GM18498 (cell line): ENCODE measurements at regions not wholly inside any gene's neighbourhood (a gene's known extent, or its start where the extent isn't known, plus 50 kb on each side); places are given as distances from the start of the nearest gene placed in this dataset.
A peak's percentile ranks its signal among the peaks of the same experiment; 100 is the strongest.
"Not testable (repeated sequence)": the region's sequence is repeated elsewhere in the genome, so short reads cannot be mapped to it uniquely, and the experiment has no call there.

Experiments
- ATAC-seq: cut with Tn5 transposase; IDR thresholded peaks from one replicate; pipeline ENCODE4 v1.9.1; 2021; ENCODE audit warnings: mild to moderate bottlenecking, moderate library complexity; ENCODE audit not compliant: unreplicated experiment

DNA sequence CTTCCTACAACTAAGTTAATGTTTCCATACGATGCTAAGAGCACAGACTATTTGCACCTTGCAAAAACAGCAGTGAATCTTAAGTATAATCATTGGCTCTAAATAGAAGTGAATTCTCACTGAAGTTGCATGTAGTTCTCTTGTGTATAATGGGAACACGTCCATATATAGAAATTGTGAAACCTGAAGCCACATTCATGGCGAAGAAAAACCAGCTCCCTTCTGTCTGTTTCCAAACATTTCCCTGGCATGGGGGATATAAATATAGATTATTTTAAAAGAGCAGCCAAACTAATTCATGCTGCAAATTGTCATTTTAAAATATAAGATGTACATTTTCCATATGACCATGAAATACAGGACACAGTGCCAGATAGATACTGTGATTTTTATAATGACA lies 71.1 kb downstream of the TRAM1L1 start:
- no peak for ATAC-seq

DNA sequence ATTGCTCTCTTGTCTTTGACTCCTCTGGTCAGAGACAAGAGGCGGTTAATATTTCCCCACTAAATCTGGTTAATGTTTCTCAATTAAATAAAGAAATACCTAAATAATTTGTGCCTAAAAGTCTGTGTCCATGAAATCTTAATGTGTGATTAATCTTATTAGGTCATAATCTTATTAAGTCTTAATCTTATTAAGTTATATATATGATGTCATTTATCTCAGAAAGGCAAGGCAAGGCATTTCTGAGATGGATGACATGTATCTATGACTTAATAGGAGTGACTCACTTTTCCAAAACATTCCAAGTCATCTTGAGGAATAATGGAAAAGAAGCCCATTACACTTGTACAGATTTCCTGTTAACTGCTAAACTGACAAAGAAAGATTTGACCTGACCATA lies 74.7 kb downstream of the TRAM1L1 start:
- no peak for ATAC-seq

DNA sequence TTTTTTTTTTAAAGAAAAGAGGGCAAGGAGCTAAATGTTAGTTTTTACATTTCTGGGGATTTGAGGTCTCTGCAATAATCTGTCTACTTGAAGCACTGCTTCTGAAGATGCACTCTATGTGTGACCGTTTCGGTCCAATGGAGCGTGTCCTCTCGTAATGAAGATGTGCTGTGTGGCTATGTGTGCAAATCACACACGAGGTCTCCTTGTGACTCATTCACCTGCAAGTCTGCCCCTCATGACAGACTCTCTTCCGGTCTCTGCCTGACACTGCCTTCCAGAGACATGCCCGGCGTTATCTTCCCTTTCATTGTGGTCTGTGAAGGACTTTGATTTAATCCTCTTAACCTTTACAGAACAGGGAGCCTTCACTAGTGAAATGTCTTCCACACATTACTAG lies 84.3 kb downstream of the TRAM1L1 start:
- peak; percentile 68 for ATAC-seq

DNA sequence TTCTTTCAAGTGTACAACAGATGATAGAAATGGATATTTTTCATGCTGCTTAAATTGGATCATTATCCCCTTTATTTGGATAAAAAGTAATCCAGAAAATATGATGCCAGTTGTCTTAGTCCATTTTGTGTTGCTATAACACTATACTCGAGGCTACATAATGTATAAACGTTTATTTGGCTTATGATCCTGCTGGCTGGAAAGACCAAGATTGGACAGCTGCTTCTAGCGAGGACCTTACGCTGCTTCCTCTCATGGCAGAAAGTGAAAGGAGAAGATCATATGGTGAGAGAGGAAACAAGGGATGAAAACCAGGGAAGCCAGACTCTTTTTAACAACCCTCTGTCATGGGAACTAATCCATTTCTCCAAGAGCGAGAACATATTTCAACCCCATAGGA lies 102.7 kb downstream of the TRAM1L1 start:
- no peak for ATAC-seq

DNA sequence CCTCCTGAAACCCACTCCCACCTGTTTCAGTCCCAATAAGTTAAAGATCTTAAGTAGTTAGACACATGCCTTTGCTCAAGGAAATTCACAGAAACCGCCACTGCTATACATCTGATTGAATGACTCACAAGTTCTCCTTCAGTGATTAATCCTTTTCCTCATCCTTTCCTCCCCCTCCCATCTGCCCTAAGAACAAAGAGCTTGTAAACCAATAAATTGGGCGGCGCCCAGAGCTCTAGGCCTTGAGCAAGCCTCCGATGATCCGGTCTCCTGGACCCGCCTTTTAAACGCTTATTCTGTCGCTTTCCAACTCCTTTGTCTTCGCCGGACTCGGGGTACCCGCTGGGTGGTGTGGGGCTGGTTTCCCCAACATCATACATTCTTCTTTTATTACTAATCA lies 104.9 kb downstream of the TRAM1L1 start:
- ATAC-seq: not testable (repeated sequence)

DNA sequence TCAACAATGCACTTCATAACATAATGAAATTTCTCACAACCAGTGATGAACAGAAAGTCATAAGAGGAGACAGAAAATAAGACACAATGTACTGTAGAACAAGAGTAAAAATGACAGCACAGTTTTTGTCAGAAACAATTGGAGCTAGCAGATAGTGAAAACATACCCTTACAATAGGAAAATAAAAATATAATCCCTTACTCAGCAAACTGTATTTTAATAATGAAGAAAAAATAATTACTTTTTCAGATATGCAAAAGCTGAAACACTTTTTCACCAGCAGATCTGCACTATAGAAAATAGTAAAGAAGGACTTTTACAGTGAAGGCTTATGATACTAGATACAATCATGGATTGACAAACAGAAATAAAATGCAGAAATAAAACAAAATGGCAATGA lies 126.3 kb downstream of the TRAM1L1 start:
- ATAC-seq: no peak

DNA sequence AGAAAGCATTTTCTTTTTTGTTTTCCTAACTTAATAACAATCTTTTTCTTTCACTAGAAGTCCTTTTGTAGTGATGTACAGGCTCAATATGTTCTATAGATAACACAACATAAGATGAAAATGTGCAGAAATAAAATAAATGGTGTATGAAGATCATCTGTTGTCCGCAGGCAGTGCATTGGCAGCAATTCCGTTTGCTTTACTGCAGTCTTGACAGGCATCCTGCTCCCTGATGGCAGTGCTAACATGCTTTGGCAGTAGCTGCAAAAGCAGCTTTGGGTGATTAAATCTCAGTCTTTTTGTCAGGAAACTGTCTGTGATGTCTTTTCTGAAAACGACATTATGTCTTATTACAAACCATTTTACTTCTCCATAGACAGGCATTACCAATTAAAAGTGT lies 131.4 kb downstream of the TRAM1L1 start:
- no peak for ATAC-seq

DNA sequence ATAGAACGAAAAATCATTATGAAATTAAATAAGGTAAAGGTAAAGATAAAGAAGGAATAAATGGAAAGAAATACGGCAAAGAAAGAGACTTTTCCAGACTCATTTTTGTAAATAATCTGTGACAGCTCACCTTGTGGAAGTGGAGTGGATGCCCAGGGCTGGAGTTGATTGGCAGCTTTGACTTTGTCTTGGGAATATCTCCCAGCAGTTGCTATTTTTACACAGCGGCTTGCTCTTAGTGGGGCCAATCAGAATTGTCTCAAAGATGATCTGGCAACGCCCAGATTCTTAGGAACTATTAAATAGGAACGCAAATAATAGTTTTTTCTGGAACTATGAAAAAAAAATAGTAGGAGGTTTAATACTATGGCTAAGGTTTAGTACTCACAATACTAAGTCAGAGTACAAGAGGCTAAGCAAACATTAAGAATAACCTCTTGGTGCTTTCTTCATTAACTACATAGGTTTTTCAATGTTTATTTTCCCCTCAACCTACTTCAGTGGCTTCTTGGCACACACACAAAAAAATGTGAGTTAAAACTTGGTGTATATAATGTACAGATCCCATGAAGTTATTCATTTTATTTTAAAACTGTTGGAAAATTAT lies 132.7 kb downstream of the TRAM1L1 start:
- no peak for ATAC-seq

DNA sequence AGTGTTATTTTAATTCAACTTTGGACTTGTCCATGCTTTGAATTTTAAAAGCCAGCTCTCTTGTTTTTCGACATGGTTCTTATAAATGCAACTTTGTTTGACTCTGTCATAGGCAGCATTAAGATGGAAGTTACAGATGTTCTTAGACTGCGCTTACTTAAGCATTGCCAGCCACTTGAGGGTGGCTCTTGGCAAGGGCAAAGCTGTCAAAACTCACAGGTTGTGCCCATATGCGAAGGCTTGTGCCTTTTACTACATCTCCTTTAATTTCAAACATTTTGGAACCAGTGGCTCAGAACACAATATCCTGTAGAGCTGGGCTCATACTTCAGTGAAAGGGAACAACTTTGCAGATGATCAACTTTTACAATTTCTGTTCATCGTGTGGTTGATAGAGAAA lies 135.5 kb downstream of the TRAM1L1 start:
- ATAC-seq: no peak

DNA sequence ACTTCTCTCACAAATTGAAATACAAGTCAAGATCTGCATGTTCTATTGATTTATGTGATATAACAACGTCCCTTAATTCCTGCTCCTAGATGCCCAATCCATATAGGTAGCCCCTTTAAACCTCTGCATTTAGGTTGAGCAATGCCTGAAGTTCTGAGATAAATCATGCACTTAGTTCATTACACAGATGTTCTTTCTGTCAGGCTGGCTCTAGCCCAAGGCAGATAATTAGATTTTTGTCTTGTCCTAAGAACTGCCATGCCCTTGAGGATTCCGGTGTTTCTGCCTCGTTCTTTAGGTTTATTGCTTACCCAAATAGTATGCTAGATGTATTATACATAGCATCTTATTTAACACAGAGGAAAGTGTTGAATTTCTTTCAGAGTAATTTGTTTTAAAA lies 143.1 kb downstream of the TRAM1L1 start:
- no peak for ATAC-seq

DNA sequence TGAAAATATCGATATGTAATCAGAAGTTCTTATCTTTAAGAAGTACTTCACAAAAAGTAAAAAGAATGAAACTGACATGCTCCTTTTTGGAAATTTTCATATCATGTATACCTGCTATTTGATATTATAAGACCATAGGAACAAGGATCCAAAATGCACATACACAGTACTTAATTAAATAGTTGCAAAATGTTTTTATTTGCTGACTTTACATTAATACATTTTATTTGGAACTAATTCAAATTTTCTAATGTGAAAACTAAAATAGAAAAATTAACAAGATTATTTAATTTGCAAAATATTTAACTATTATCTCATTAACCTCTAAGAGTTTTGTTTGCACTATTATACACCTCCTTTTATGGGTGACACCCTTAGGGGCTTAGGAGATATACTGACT lies 155.0 kb downstream of the TRAM1L1 start:
- ATAC-seq: no peak

DNA sequence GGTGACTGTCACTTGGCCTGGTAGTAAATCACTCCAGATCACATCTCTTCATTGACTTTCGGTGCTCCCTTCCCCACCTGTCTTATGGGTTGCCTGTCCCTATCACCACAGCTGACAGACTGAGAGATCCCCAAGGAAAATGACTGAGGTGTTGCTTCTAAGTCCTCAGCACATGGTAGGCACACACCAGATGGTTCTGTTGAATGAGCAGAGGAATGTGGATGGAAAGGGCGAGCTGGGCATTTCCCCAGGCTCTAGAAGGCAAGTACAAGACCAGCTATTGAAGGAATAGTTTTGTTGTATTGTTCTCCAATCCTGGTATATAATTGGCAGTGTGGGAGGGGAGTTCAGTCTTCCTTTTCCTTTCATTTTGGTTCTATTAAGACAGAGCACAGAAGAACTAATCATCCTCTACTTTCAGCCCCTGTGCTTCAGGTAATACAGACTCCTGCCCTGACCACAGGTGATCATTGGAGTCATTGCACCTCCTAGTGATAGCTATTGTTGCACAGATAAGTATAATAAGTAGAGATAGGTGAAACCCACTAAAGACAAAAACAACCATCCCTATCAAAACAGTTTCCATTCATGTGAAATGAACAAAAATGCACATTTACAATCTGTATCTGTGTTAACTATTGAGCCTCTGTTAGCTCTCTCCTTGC lies 158.6 kb downstream of the TRAM1L1 start:
- ATAC-seq: no peak

DNA sequence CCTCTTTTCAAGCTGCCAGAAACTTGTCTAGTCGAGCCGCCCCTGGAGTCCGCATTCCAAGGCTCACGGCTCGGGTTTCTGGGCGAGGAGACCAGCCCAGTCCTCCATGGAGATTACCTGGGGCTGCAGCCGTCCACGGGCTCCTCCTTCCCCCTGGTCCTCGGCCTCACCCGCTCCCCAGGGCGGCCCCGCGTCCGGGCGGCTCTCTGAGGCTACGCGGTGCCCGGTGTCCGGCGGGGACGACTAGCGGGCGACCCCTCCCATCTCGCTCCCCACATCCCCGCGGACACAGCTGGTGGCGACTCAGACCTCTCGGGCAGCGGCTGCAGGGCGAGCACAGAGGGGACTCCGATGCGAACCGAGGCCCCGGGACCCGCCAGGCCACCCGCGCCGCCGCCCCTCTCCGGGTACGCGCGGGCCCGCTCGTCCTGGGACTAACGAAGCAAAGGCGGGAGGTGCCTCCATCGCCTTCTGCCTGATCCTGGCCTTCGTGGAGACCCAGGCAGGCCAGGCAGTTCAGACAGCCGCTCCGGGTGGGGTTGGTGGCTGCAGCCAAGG lies 159.4 kb downstream of the TRAM1L1 start:
- ATAC-seq: no peak

DNA sequence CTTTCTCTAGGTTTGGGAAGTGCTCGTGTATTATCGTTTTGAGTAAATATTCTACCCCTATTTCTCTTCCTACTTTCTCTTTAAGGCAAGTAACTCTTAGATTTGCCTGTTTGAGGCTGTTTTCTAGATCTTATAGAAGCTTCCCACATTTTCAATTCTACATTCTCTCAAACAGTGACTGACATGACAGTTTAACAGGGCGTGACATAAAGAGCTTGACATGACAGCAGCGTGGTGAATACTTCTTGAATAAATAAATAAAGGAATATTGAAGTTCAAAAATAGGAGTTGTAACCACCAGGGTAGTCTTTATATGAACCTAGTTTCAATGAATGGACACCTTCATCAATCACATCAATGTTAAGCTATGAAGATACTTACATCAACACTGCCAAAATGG lies 162.0 kb downstream of the TRAM1L1 start:
- ATAC-seq: no peak

DNA sequence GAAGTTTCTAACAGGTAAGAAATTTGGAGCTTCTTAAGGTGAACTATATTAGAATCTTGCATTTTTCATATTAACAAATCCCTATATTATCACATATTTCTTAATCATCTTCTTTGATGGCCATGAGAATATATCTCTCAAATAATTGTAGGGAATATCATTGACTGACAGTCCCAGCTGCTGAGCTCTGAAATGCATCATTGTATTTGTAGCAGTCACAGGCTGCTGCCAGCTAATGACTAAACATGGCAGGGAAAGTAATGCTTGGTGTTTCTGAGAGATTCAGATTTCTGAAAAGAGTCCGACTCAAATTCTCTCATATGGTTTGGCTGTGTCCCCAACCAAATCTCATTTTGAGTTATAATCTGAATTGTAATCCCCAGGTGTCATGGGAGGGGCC lies 171.9 kb downstream of the TRAM1L1 start:
- ATAC-seq: no peak

DNA sequence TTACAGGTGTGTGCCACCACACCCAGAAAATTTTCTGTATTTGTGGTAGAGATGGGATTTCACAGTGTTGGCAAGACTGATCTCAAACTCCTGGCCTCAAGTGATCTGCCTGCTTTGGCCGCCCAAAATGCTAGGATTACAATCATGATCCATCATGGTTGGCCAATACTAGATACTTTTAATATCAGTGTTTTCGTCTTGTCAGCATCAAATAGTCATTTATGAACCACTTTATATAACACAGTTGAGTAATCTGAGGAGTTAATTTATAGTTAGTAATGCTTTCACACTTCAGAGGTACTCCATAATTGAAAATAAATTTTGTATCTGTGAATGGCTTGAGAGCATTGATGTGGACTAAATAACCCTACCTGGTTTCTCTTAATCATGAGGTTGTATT lies 178.6 kb downstream of the TRAM1L1 start:
- no peak for ATAC-seq

DNA sequence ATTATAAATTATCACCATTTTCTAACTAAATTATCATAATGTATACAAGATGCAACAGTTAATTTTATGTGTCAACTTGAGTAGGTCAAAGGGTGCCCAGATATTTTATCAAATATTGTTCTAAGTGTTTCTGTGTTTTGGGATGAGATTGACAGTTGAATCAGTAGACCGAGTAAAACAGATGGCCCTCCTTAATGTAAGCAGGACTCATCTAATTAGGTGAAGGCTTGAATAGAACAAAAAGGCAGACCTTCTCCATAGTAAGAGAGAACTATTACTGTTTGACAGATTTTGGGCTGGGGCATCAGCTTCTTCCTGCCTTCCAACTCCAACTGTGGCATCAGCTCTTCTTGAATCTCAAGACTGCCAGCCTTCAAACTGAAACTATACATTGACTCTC lies 185.8 kb downstream of the TRAM1L1 start:
- ATAC-seq: no peak

DNA sequence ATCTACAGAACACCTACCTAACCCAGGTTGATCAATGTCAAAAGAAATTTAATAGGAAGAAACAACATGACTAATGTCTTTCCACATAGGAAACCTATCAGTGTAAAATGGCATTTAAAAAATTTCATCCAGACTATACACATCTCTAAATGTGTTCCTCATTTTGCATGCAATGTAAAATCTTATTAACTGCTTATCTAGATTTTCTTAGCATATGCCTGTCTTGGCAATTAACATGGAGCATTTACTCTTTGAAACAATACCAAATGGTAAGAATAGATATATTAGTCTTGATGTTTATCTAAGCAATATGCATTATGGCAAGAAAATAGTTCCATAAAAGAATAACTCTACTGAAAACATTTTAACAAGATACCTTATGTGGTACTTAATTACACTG lies 199.8 kb downstream of the TRAM1L1 start:
- no peak for ATAC-seq

DNA sequence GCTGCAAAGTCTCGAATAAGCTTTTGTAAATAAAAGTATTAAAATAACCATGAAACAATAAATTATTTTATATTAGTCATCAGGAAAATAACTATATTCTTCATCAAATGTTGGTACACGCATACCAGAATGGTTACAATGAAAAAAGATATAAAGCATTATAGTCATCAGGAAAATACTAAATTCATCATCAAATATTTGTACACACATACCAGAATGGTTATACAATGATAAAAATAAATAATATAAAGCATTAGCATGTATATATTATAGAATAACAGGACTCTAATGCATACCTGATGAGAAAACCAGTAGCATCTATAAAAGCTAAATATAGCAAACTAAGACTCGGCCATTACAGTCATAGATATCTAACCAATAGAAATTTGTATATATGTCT lies 202.9 kb downstream of the TRAM1L1 start:
- ATAC-seq: no peak

DNA sequence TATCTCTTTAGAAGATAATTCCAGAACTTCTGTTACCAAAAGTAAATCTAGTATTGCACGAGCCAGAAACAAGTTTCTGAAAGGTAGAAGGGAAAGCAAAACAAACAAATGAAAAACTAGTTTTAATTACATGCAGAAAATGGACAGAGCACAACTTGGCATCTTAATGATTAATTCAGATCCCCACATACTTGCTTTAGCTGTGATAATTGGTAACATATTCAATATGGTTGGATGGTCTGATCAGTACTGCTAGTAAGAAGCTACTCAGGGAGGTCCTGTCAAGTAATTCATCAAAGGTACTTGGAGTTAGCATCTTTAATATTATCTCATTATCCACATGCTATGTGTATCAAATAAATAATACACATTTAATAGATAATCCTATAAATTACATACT lies 204.3 kb downstream of the TRAM1L1 start:
- no peak for ATAC-seq

DNA sequence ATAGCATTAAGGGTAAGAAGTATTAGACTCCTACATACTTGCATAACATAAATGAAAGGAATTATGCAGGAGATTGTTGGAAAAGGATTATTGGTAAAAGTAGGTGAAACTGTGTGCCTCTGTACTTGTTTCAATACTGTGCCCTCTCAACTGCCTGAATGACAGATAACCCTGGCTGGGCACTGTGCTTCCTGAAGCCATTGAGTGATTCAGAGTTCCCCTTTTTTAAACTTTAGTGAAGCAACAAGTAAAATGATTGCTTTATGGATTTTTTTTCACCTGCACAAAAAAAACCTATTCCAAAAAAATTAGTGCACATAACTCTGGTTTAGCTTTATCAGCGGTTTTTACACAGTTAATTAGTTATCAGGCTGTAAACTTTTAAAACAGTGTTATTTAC lies 204.8 kb downstream of the TRAM1L1 start:
- ATAC-seq: no peak

DNA sequence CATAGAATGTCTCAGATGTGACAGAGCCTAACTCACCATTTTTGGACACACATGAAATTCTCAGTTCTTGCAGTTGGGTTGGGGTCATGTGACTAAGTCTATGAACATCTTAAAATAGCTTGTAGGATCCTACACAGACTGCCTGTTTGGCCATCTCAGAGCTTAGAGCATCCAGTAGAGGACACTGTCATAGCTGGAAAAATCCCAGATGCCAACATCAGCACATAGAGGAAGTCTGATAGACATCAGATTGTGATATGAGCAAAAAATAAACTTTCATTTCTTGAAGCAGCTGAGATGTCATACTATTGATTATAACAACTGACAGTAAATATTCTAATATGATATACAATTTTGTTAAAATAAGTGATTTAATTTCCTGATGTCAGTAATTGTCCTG lies 207.1 kb downstream of the TRAM1L1 start:
- no peak for ATAC-seq

DNA sequence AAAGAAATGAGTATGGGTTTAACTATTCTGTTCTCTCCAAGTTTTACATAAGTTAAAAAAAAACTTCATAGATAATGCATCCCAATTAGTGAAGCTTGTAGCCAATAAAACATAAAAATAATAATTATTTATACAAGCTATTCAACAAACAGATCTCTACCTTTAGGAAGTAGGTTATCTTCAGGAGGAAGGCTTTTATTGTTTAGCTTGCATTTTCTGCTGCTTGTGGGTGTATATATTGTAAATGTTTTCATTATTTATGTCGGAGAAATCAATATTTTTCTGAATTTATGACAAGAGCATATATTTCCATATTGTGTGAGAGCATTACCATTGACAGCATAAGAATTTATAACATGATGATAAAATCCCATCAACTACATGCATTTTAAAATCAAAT lies 208.3 kb downstream of the TRAM1L1 start:
- no peak for ATAC-seq
